ENCODE measurements at regions not wholly inside any gene's neighbourhood (a gene's known extent, or its start where the extent isn't known, plus 50 kb on each side); places are given as distances from the start of the nearest gene placed in this dataset.

GRCh38 chr20:6953611-6954010, 186.1 kb downstream of the BMP2 start:
- TF ChIP-seq, protein P1, sequence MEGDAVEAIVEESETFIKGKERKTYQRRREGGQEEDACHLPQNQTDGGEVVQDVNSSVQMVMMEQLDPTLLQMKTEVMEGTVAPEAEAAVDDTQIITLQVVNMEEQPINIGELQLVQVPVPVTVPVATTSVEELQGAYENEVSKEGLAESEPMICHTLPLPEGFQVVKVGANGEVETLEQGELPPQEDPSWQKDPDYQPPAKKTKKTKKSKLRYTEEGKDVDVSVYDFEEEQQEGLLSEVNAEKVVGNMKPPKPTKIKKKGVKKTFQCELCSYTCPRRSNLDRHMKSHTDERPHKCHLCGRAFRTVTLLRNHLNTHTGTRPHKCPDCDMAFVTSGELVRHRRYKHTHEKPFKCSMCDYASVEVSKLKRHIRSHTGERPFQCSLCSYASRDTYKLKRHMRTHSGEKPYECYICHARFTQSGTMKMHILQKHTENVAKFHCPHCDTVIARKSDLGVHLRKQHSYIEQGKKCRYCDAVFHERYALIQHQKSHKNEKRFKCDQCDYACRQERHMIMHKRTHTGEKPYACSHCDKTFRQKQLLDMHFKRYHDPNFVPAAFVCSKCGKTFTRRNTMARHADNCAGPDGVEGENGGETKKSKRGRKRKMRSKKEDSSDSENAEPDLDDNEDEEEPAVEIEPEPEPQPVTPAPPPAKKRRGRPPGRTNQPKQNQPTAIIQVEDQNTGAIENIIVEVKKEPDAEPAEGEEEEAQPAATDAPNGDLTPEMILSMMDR (IDR thresholded peaks at IDR 0.05) = no peak
- TF ChIP-seq POLR2AphosphoS5 (IDR thresholded peaks at IDR 0.05; ENCODE audit: low read depth, low read length) (no peak), TCF7L2 (IDR thresholded peaks at IDR 0.05; ENCODE audit: low read depth, low read length) (no peak), SIN3A (IDR thresholded peaks at IDR 0.05; ENCODE audit: borderline replicate concordance, insufficient read depth, low read depth, low read length) (no peak), REST (IDR thresholded peaks at IDR 0.05; ENCODE audit: insufficient read depth in 1 of 2, low read depth in 2 of 2, low read length in 1 of 2) (no peak)

Measured in Panc1 (cell line).